H1 (cell line): ENCODE measurements at regions not wholly inside any gene's neighbourhood (a gene's known extent, or its start where the extent isn't known, plus 50 kb on each side); places are given as distances from the start of the nearest gene placed in this dataset.

ENCODE experiments used
- CHD7 ChIP-seq: fragments of 300-600 bp; sonication (generic); IDR thresholded peaks from 2 replicates; pipeline ENCODE4 v1.7.1; 2012; ENCODE audit warnings: low read length, moderate library complexity, mild to moderate bottlenecking, inconsistent platforms; ENCODE audit not compliant: insufficient replicate concordance
- JUND ChIP-seq: IDR thresholded peaks from 2 replicates; pipeline ENCODE4 v1.6.1; 2011; ENCODE audit warnings: mild to moderate bottlenecking, improper control_type of control experiment, low read length

- TF ChIP-seq CHD7 (no peak), JUND (no peak)
- TF ChIP-seq, all 59 proteins: peak for 0
Measured at GRCh38 chr11:29645373-29645772, 371.5 kb downstream of the KCNA4 start (continued).
